ENCODE measurements at regions not wholly inside any gene's neighbourhood (a gene's known extent, or its start where the extent isn't known, plus 50 kb on each side); places are given as distances from the start of the nearest gene placed in this dataset.

GRCh38 chr1:238681021-238681420 is 705.3 kb upstream of the CHRM3 start:
- TF ChIP-seq, protein P1, sequence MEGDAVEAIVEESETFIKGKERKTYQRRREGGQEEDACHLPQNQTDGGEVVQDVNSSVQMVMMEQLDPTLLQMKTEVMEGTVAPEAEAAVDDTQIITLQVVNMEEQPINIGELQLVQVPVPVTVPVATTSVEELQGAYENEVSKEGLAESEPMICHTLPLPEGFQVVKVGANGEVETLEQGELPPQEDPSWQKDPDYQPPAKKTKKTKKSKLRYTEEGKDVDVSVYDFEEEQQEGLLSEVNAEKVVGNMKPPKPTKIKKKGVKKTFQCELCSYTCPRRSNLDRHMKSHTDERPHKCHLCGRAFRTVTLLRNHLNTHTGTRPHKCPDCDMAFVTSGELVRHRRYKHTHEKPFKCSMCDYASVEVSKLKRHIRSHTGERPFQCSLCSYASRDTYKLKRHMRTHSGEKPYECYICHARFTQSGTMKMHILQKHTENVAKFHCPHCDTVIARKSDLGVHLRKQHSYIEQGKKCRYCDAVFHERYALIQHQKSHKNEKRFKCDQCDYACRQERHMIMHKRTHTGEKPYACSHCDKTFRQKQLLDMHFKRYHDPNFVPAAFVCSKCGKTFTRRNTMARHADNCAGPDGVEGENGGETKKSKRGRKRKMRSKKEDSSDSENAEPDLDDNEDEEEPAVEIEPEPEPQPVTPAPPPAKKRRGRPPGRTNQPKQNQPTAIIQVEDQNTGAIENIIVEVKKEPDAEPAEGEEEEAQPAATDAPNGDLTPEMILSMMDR (IDR thresholded peaks at IDR 0.05) = no peak
- TF ChIP-seq ZFX (IDR thresholded peaks at IDR 0.05; ENCODE audit: borderline replicate concordance) = no peak

Measured in 22Rv1 (cell line).